NCI-H1105 treated with DMSO at 0.1 percent for 48 hours (cell line): ENCODE measurements at regions not wholly inside any gene's neighbourhood (a gene's known extent, or its start where the extent isn't known, plus 50 kb on each side); places are given as distances from the start of the nearest gene placed in this dataset.

ENCODE experiments used
- DNase-seq: peaks from one replicate; lab custom pipeline; 2025; lab: John Stamatoyannopoulos, UW

DNA sequence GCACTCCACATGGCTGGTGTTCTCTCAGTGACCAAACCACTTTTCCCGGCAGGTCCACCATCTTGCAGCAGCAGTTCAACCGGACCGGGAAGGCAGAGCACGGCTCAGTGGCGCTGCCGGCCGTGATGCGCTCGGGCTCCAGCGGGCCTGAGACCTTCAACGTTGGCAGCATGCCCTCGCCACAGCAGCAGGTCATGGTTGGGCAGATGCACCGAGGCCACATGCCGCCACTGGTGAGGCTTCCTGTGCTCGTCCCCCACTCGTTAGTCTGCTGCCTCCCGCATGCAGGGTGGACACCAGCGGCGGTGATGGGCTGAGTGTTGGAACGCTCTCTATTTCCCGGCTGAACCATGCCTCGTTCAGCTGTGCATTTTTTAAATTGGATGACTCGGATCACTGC lies 344.9 kb upstream of the TPM1 start:
- no peak for DNase-seq

- DNase-seq: no peak
Measured at GRCh38 chr15:62698646-62699045, 343.9 kb upstream of the TPM1 start.

- DNase-seq: no peak
Measured at GRCh38 chr15:62706317-62706716, 336.2 kb upstream of the TPM1 start.

DNA sequence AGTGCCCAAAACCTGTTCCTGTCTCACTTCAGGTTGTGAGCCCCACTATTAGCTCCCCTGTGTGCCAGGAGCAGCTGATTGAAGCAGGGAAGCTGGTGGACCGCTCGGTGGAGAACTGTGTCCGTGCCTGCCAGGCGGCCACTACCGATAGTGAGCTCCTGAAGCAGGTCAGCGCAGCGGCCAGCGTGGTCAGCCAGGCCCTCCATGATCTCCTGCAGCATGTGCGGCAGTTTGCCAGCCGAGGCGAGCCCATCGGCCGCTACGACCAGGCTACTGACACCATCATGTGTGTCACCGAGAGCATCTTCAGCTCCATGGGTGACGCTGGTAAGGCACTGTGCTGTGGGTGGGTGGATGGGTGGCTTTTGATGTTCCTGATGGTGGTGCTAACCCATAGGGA lies 334.1 kb upstream of the TPM1 start:
- no peak for DNase-seq

DNA sequence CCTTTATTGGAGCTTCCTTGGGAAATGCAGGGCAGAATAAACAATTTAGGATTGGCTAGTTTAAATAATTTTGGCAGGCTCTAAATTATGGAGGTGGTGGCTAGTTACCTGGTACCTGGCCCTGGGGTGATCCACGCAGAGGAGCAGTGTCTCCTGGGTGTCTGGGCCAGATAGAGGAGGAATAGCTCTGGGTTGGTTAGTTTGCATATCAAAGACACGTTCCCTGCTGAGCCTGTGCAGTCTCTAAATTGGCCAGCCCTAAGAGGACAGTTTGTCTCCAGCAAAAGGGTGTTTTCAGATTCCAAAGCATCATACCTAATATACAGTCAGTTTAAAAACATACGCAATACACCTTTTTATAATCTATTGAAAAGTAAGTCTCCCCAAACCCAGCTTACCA lies 333.3 kb upstream of the TPM1 start:
- DNase-seq: no peak

GRCh38 chr15:62711691-62712454 lies 330.7 kb upstream of the TPM1 start:
- no peak for DNase-seq

- no peak for DNase-seq
Measured at GRCh38 chr15:62712455-62712839, 330.1 kb upstream of the TPM1 start.

DNA sequence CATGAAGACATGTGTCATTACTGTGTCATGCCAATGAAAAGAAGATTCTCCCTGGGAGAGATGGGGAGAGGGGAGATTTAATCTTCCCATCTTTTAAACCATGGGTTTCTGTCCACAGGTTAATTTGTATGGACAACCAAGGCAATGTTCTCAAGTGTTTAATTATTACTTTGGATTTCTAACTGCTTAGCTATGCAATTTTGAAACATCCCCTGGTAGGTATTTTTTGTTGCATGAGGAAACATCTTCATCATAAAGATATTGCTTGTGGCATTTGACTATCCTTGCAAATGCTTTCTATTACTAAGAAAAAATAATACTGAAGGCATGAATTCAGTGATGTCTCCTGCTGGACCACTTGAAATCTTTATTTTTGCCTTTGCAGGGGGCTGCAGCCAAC lies 326.6 kb upstream of the TPM1 start:
- no peak for DNase-seq

DNA sequence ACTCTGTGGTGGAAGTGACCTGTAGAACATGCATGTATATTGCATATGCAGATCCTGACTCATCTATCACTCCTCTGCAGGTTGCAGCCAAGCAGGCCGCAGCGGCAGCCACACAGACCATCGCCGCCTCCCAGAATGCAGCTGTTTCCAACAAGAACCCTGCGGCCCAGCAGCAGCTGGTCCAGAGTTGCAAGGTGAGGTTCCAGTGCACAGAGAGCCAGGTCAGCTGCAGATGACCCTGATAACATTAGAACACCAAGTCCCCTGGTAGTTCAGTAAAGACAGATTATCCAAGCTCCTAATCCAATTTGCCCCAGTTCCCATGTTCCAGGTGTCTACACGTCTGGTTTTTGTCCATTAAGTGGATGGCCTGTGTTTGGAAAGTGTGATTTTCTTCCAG lies 325.1 kb upstream of the TPM1 start:
- no peak for DNase-seq

DNA sequence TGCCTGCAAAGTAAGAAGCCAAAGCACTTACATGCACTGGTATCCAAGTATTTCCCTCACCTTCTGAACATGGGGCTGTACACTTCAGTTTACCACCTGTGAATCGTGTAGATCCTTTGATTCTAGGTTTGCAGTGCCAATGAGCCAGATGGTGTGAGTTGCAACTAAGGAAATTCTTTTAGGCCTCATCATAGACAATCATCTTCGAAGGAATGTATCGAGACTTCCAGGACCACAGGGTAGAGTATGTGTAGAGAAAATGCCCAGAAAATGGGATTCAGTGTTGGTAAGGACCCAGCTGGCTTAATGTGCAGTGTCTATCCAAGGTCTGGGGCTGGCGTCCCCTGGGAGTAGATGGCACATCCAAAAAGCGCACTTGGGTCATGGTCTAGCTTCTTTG lies 323.2 kb upstream of the TPM1 start:
- no peak for DNase-seq

GRCh38 chr15:62722237-62722636 lies 320.3 kb upstream of the TPM1 start:
- DNase-seq: no peak

DNA sequence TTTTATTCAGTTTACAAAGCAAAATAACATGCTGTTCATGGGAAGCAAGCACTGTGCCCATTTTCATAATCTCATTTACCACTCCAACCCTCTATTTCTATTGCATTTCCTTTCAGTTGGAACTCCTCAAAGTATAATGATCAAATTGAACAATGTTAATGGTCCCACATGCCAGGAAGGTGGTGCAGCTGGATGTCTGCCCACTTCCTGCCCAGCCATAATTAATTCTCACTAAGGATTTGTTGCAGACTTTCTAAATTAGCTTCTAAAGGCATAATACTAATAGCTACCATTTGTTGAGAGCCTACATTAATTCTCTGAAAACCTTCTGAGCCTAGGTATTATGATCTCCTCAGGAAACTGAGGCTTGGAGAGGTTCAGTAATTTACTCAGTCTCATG lies 316.1 kb upstream of the TPM1 start:
- peak; percentile 90 for DNase-seq

- DNase-seq: no peak
Measured at GRCh38 chr15:62727501-62727900, 315.0 kb upstream of the TPM1 start.

- DNase-seq: no peak
Measured at GRCh38 chr15:62730825-62731224, 311.7 kb upstream of the TPM1 start.

GRCh38 chr15:62732078-62732477 lies 310.5 kb upstream of the TPM1 start:
- DNase-seq: no peak

- DNase-seq: no peak
Measured at GRCh38 chr15:62734706-62735105, 307.8 kb upstream of the TPM1 start.

GRCh38 chr15:62736756-62737155 lies 305.8 kb upstream of the TPM1 start:
- DNase-seq: no peak

GRCh38 chr15:62737551-62737950 lies 305.0 kb upstream of the TPM1 start:
- no peak for DNase-seq

- DNase-seq: no peak
Measured at GRCh38 chr15:62739082-62739481, 303.5 kb upstream of the TPM1 start.

- DNase-seq: no peak
Measured at GRCh38 chr15:62739507-62739906, 303.0 kb upstream of the TPM1 start.

DNA sequence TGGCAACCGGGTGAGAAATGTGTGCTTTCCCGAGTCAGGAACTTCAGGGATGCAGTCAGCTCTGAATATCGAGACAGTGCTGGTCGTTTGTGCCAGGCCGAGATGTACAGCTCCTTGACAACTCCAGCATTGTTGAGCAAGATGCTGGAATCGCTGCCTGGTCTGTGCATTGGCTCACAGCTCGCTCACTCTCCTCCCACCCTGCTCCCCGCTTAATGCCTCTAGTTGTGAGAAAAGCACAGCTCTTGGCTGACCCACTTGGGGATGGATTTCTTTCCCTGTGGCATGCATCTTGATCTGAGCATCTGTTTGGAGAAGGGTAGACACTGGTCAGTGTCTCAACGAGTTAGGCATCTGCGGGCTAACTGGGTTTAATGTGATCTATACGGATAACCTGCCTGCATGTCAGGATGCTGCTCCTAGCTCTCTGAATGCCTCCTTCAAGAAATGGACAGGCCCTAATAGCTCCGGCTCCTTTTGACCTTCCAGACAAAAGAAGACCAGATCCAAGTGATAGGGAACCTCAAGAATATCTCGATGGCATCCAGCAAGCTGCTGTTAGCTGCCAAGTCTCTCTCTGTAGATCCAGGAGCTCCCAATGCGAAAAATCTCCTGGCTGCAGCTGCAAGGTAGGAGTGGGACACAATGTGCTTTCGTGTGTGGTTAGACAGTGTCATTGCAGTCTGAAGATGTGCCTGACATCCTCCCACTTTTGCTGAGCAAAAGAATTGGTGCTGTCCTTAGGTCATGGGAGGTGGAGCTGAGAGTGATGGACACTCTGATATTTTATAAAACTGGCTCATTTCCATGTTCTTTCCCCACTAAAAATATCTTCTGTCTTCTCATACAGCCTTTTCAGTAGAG lies 302.2 kb upstream of the TPM1 start:
- DNase-seq: no peak

DNA sequence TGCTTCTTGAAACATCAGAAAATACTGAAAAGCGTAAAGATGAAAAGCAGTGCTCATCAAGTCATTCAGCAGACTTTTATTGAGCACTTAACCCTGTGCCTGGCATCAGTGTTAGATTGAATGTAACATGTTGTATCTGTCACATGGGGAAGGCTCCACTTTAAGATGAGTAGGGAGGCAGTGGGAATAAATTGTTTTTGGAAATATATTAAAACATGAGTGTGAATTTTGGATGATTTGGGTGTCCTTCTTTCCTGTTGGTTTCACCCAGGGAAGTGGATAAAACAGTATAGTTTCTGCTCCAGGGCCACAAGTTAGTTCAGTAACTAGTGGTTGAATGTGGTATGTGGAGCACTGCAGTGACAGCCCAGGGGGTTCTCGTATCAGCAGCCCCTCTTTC lies 301.4 kb upstream of the TPM1 start:
- no peak for DNase-seq

- DNase-seq: peak; percentile 85
Measured at GRCh38 chr15:62742409-62743171, 300.0 kb upstream of the TPM1 start.
